NCI-H526 treated with DMSO at 0.1 percent for 48 hours (cell line): ENCODE measurements at regions not wholly inside any gene's neighbourhood (a gene's known extent, or its start where the extent isn't known, plus 50 kb on each side); places are given as distances from the start of the nearest gene placed in this dataset.
"Not testable (repeated sequence)": the region's sequence is repeated elsewhere in the genome, so short reads cannot be mapped to it uniquely, and the experiment has no call there.

ENCODE experiments used
- DNase-seq: peaks from one replicate; lab custom pipeline; 2025; lab: John Stamatoyannopoulos, UW

GRCh38 chr5:158198636-158199035, 339.7 kb upstream of the CLINT1 start:
- DNase-seq, result peak; percentile 98

GRCh38 chr5:158195416-158196210, 336.7 kb upstream of the CLINT1 start:
- peak; percentile 31 for DNase-seq

GRCh38 chr5:158194561-158194976, 335.6 kb upstream of the CLINT1 start:
- peak; percentile 90 for DNase-seq

GRCh38 chr5:158193395-158193794, 334.4 kb upstream of the CLINT1 start:
- not testable (repeated sequence) for DNase-seq

GRCh38 chr5:158180407-158180806, 321.5 kb upstream of the CLINT1 start:
- DNase-seq, result no peak

GRCh38 chr5:158179271-158179670, 320.3 kb upstream of the CLINT1 start:
- no peak for DNase-seq

GRCh38 chr5:158178535-158178934, 319.6 kb upstream of the CLINT1 start:
- no peak for DNase-seq

- peak; percentile 31 for DNase-seq
These were observed 318.2 kb upstream of the CLINT1 start for GRCh38 chr5:158177146-158177545.

- peak; percentile 77 for DNase-seq
These were observed 317.1 kb upstream of the CLINT1 start for GRCh38 chr5:158175934-158176481.

- peak; percentile 81 for DNase-seq
These were observed 316.2 kb upstream of the CLINT1 start for GRCh38 chr5:158174918-158175851.

GRCh38 chr5:158174026-158174425, 315.1 kb upstream of the CLINT1 start:
- no peak for DNase-seq

GRCh38 chr5:158172005-158172404, 313.1 kb upstream of the CLINT1 start:
- DNase-seq, result no peak

- DNase-seq, result no peak
These were observed 311.6 kb upstream of the CLINT1 start for GRCh38 chr5:158170534-158170933.

- no peak for DNase-seq
These were observed 311.1 kb upstream of the CLINT1 start for GRCh38 chr5:158170060-158170459.

- no peak for DNase-seq
These were observed 307.5 kb upstream of the CLINT1 start for GRCh38 chr5:158166424-158166823.

- no peak for DNase-seq
These were observed 306.7 kb upstream of the CLINT1 start for GRCh38 chr5:158165647-158166046.

- DNase-seq, result no peak
These were observed 305.5 kb upstream of the CLINT1 start for GRCh38 chr5:158164296-158165047.

- no peak for DNase-seq
These were observed 304.7 kb upstream of the CLINT1 start for GRCh38 chr5:158163451-158164295.

- DNase-seq, result no peak
These were observed 303.6 kb upstream of the CLINT1 start for GRCh38 chr5:158162479-158163034.

- DNase-seq, result no peak
These were observed 303.1 kb upstream of the CLINT1 start for GRCh38 chr5:158162026-158162425.

- DNase-seq, result no peak
These were observed 300.7 kb upstream of the CLINT1 start for GRCh38 chr5:158159621-158160020.
